ENCODE measurements at regions not wholly inside any gene's neighbourhood (a gene's known extent, or its start where the extent isn't known, plus 50 kb on each side); places are given as distances from the start of the nearest gene placed in this dataset.

- TF ChIP-seq CTCF (IDR thresholded peaks at IDR 0.05) = no peak
- TF ChIP-seq EZH2 (IDR thresholded peaks at IDR 0.05) = no peak
- no peak for TF ChIP-seq EZH2phosphoT487 (IDR thresholded peaks at IDR 0.05)
Measured at GRCh38 chr6:130507666-130508028, 141.8 kb downstream of the TMEM200A start.
